Astrocyte (in vitro differentiated cells and primary cell): ENCODE measurements at regions not wholly inside any gene's neighbourhood (a gene's known extent, or its start where the extent isn't known, plus 50 kb on each side); places are given as distances from the start of the nearest gene placed in this dataset.

ENCODE experiments used
- DNase-seq: peaks from one replicate; pipeline ENCODE4 v3.0.0-alpha.2; 2010; ENCODE audit warnings: low read depth
- FAIRE-seq: peaks from 2 replicates; lab custom pipeline; 2011; peaks lifted over from hg19 to GRCh38; lab: Jason Lieb, UNC
- H2AFZ ChIP-seq: 2 replicates; pipeline ENCODE4 v1.6.0; 2012; ENCODE audit warnings: low read depth, low read length, inconsistent platforms
- H3K27ac ChIP-seq: 2 replicates; pipeline ENCODE4 v1.5.1; 2011; ENCODE audit warnings: low read depth, low read length, inconsistent platforms
- H3K27me3 ChIP-seq: 2 replicates; pipeline ENCODE4 v1.6.0; 2011; ENCODE audit warnings: low read length, inconsistent platforms; ENCODE audit not compliant: insufficient read depth
- H3K36me3 ChIP-seq: 2 replicates; pipeline ENCODE4 v1.5.1; 2011; ENCODE audit warnings: low read length, inconsistent platforms; ENCODE audit not compliant: insufficient read depth
- H3K4me1 ChIP-seq: 2 replicates; pipeline ENCODE4 v1.5.1; 2011; ENCODE audit warnings: low read length, inconsistent platforms; ENCODE audit not compliant: insufficient read depth
- H3K4me2 ChIP-seq: 2 replicates; pipeline ENCODE4 v1.6.0; 2012; ENCODE audit warnings: low read length, inconsistent platforms
- H3K4me3 ChIP-seq: 2 replicates; pipeline ENCODE4 v1.5.1; 2011; ENCODE audit warnings: low read depth, mild to moderate bottlenecking, low read length, inconsistent platforms; ENCODE audit not compliant: insufficient read depth
- H3K79me2 ChIP-seq: 2 replicates; pipeline ENCODE4 v1.6.0; 2012; ENCODE audit warnings: mild to moderate bottlenecking, low read length, inconsistent platforms; ENCODE audit not compliant: insufficient read depth
- H3K9ac ChIP-seq: 2 replicates; pipeline ENCODE4 v1.6.0; 2012; ENCODE audit warnings: mild to moderate bottlenecking, low read length, inconsistent platforms
- H3K9me3 ChIP-seq: 2 replicates; pipeline ENCODE4 v1.5.1; 2012; ENCODE audit warnings: low read depth, mild to moderate bottlenecking, low read length, inconsistent platforms; ENCODE audit not compliant: insufficient read depth
- H4K20me1 ChIP-seq: 2 replicates; pipeline ENCODE4 v1.6.0; 2012; ENCODE audit warnings: low read length, inconsistent platforms; ENCODE audit not compliant: insufficient read depth
- H3K27ac Mint-ChIP-seq: one replicate; pipeline ENCODE4 v1.8.0; 2021; ENCODE audit warnings: mild to moderate bottlenecking, mixed read lengths; ENCODE audit not compliant: unreplicated experiment
- H3K27me3 Mint-ChIP-seq: one replicate; pipeline ENCODE4 v1.8.0; 2021; ENCODE audit warnings: low read depth, mixed read lengths; ENCODE audit not compliant: unreplicated experiment
- H3K36me3 Mint-ChIP-seq: one replicate; pipeline ENCODE4 v1.8.0; 2021; ENCODE audit warnings: low read depth, mixed read lengths; ENCODE audit not compliant: unreplicated experiment
- H3K4me1 Mint-ChIP-seq: one replicate; pipeline ENCODE4 v1.8.0; 2021; ENCODE audit warnings: low read depth, mixed read lengths; ENCODE audit not compliant: unreplicated experiment
- H3K4me3 Mint-ChIP-seq: one replicate; pipeline ENCODE4 v1.8.0; 2021; ENCODE audit warnings: mild to moderate bottlenecking, moderate library complexity, mixed read lengths; ENCODE audit not compliant: unreplicated experiment
- H3K9me3 Mint-ChIP-seq: one replicate; pipeline ENCODE4 v1.8.0; 2021; ENCODE audit warnings: mild to moderate bottlenecking, mixed read lengths; ENCODE audit not compliant: unreplicated experiment
- EZH2 ChIP-seq: IDR thresholded peaks from 2 replicates; pipeline ENCODE4 v1.6.1; 2012; ENCODE audit warnings: mild to moderate bottlenecking, low read length, inconsistent platforms; ENCODE audit not compliant: insufficient read depth
- TF ChIP-seq, protein P1 (sequence below): IDR thresholded peaks from 2 replicates; pipeline ENCODE4 v1.5.1; 2011; ENCODE audit warnings: low read depth, mild to moderate bottlenecking, inconsistent platforms, low read length, moderate library complexity; ENCODE audit not compliant: insufficient read depth

GRCh38 chr1:5140962-5141361 lies 486.6 kb downstream of the AJAP1 start:
- peaks cover 3% of the 10 kb centered on the region for H3K9me3 ChIP-seq
- FAIRE-seq, result no peak
- no peak overlapping the region for H3K27ac Mint-ChIP-seq

DNA sequence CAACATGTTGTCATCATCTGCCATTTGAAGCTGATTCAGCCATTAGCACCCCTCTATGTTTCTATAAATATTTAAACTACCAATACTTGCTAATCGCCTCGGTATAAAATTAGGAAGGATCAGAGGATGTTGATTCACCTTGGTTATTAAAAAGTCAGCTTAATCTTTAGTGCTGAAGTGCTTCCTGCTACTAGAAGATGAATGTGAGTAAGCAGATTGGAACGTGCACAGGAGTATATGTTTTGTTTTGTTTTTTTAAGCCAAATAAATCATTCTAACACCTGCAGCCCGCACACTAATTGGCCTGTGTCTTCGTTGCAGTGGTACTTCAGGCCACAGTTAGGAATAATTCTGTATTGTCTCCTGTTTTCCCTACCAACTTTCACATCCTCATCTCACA lies 485.7 kb downstream of the AJAP1 start:
- no peaks in the 10 kb centered on the region for H3K36me3 Mint-ChIP-seq

More at GRCh38 chr1:5140962-5141361, 486.6 kb downstream of the AJAP1 start:
- peaks cover 38% of the 10 kb centered on the region for H3K27me3 Mint-ChIP-seq
- no peak overlapping the region for H3K4me3 Mint-ChIP-seq
- DNase-seq, result no peak
- Histone ChIP-seq H3K4me1 (no peaks in the 10 kb centered on the region), H3K27ac (no peak overlapping the region), H2AFZ (no peak overlapping the region), H3K4me3 (no peak overlapping the region), H3K4me2 (no peak overlapping the region), H4K20me1 (no peaks in the 10 kb centered on the region), H3K36me3 (no peaks in the 10 kb centered on the region), H3K9ac (no peak overlapping the region), H3K79me2 (no peaks in the 10 kb centered on the region), H3K27me3 (no peaks in the 10 kb centered on the region)
- H3K9me3 Mint-ChIP-seq, result no peaks in the 10 kb centered on the region
- TF ChIP-seq EZH2, result no peak
- TF ChIP-seq, protein P1, sequence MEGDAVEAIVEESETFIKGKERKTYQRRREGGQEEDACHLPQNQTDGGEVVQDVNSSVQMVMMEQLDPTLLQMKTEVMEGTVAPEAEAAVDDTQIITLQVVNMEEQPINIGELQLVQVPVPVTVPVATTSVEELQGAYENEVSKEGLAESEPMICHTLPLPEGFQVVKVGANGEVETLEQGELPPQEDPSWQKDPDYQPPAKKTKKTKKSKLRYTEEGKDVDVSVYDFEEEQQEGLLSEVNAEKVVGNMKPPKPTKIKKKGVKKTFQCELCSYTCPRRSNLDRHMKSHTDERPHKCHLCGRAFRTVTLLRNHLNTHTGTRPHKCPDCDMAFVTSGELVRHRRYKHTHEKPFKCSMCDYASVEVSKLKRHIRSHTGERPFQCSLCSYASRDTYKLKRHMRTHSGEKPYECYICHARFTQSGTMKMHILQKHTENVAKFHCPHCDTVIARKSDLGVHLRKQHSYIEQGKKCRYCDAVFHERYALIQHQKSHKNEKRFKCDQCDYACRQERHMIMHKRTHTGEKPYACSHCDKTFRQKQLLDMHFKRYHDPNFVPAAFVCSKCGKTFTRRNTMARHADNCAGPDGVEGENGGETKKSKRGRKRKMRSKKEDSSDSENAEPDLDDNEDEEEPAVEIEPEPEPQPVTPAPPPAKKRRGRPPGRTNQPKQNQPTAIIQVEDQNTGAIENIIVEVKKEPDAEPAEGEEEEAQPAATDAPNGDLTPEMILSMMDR, result no peak
- H3K4me1 Mint-ChIP-seq, result peaks cover 3% of the 10 kb centered on the region
- no peaks in the 10 kb centered on the region for H3K36me3 Mint-ChIP-seq

GRCh38 chr1:5129746-5130355 lies 475.4 kb downstream of the AJAP1 start:
- no peak for FAIRE-seq

More for the DNA sequence above, 485.7 kb downstream of the AJAP1 start:
- H3K36me3 ChIP-seq, result no peaks in the 10 kb centered on the region
- no peak overlapping the region for H3K4me3 ChIP-seq
- no peak overlapping the region for H3K27ac ChIP-seq
- Mint-ChIP-seq H3K9me3 (peaks cover 7% of the 10 kb centered on the region), H3K27ac (no peak overlapping the region), H3K27me3 (peaks cover 36% of the 10 kb centered on the region), H3K4me3 (no peak overlapping the region), H3K4me1 (peaks cover 3% of the 10 kb centered on the region)
- TF ChIP-seq EZH2, result no peak
- TF ChIP-seq, protein P1, result no peak
- H3K4me1 ChIP-seq, result no peaks in the 10 kb centered on the region
- no peak overlapping the region for H2AFZ ChIP-seq
- no peak overlapping the region for H3K9ac ChIP-seq
- H3K79me2 ChIP-seq, result no peaks in the 10 kb centered on the region
- no peaks in the 10 kb centered on the region for H4K20me1 ChIP-seq
- no peak for DNase-seq
- FAIRE-seq, result no peak
- H3K4me2 ChIP-seq, result no peak overlapping the region
- peaks cover 3% of the 10 kb centered on the region for H3K9me3 ChIP-seq
- no peaks in the 10 kb centered on the region for H3K27me3 ChIP-seq

More at GRCh38 chr1:5129746-5130355, 475.4 kb downstream of the AJAP1 start:
- no peak for TF ChIP-seq EZH2
- TF ChIP-seq, protein P1, result no peak
- Histone ChIP-seq H3K9ac (no peak overlapping the region), H3K4me3 (no peak overlapping the region), H3K79me2 (no peaks in the 10 kb centered on the region), H3K27ac (no peak overlapping the region), H3K27me3 (no peaks in the 10 kb centered on the region), H2AFZ (no peak overlapping the region), H3K9me3 (peaks cover 7% of the 10 kb centered on the region), H3K4me2 (no peak overlapping the region), H4K20me1 (no peaks in the 10 kb centered on the region), H3K4me1 (no peaks in the 10 kb centered on the region), H3K36me3 (no peaks in the 10 kb centered on the region)
- DNase-seq, result no peak
- Mint-ChIP-seq H3K36me3 (no peaks in the 10 kb centered on the region), H3K4me1 (no peaks in the 10 kb centered on the region), H3K9me3 (no peaks in the 10 kb centered on the region), H3K4me3 (no peak overlapping the region), H3K27me3 (peaks cover 19% of the 10 kb centered on the region), H3K27ac (no peak overlapping the region)
